ENCODE measurements at regions not wholly inside any gene's neighbourhood (a gene's known extent, or its start where the extent isn't known, plus 50 kb on each side); places are given as distances from the start of the nearest gene placed in this dataset.

DNA sequence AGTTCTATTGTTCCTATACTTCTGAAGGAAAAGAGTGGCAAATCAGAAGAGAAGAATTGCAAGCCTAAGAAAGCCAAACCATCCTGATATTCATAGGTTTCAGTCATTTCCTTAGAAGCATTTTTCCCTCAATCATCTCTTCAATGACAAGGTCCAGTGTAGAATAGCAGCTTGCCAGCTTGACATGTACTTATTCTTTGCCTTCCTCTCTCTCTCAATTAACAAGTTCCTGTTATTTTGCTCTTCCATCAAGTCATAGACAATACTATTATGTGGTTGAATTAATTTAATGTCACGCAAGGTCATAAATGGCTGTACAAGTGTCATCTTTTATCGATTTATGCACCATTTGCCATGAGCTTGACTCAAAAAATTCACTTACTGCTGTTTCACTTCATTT lies 216.3 kb upstream of the MBL2 start:
- H3K4me3 ChIP-seq, result no peak overlapping the region
- intact Hi-C loops (cut with DNase I), result no loop called here
- 81 to 85% (median 83%) methylated on average over 2 of the region's 2 CpGs for WGBS, 4 donors
- no peak overlapping the region for H3K27ac ChIP-seq
- ATAC-seq, result no peak
- no peaks in the 10 kb centered on the region for H3K27me3 ChIP-seq
- TF ChIP-seq POLR2A (IDR thresholded peaks at IDR 0.05), result no peak
- no peak for TF ChIP-seq CTCF (IDR thresholded peaks at IDR 0.05)
- no peaks in the 10 kb centered on the region for H3K4me1 ChIP-seq
- no peaks in the 10 kb centered on the region for H3K36me3 ChIP-seq
- DNase-seq, result no peak
- H3K9me3 ChIP-seq, result peaks cover 0 to 3% (median 0%) of the 10 kb centered on the region in 12 donors

GRCh38 chr10:52986125-52986524 lies 213.5 kb upstream of the MBL2 start:
- ATAC-seq, result no peak
- intact Hi-C loops (cut with DNase I), result no loop called here
- H3K36me3 ChIP-seq, result no peaks in the 10 kb centered on the region
- H3K27me3 ChIP-seq, result no peaks in the 10 kb centered on the region
- H3K27ac ChIP-seq, result no peak overlapping the region
- no peak for DNase-seq
- no peak overlapping the region for H3K4me3 ChIP-seq
- no peaks in the 10 kb centered on the region for H3K4me1 ChIP-seq
- 90 to 97% (median 95%) methylated on average over 2 of the region's 2 CpGs for WGBS, 4 donors
- TF ChIP-seq POLR2A (IDR thresholded peaks at IDR 0.05) (no peak), CTCF (IDR thresholded peaks at IDR 0.05) (no peak)
- H3K9me3 ChIP-seq, result peaks cover 0 to 3% (median 0%) of the 10 kb centered on the region in 12 donors

GRCh38 chr10:52984169-52984568 lies 211.6 kb upstream of the MBL2 start:
- no peak overlapping the region for H3K4me3 ChIP-seq
- ATAC-seq, result no peak

GRCh38 chr10:52979295-52979990 lies 206.9 kb upstream of the MBL2 start:
- DNase-seq, result no peak
- TF ChIP-seq POLR2A (IDR thresholded peaks at IDR 0.05) (no peak), CTCF (IDR thresholded peaks at IDR 0.05) (no peak)
- Histone ChIP-seq H3K27ac (no peak overlapping the region), H3K4me1 (no peaks in the 10 kb centered on the region), H3K4me3 (no peak overlapping the region), H3K36me3 (no peaks in the 10 kb centered on the region), H3K9me3 (no peaks in the 10 kb centered on the region), H3K27me3 (no peaks in the 10 kb centered on the region)
- 80 to 85% (median 83%) methylated on average over 3 of the region's 3 CpGs for WGBS, 4 donors
- ATAC-seq, result no peak
- intact Hi-C loops (cut with DNase I), result no loop called here

More at GRCh38 chr10:52984169-52984568, 211.6 kb upstream of the MBL2 start:
- intact Hi-C loops (cut with DNase I), result no loop called here
- Histone ChIP-seq H3K27ac (no peak overlapping the region), H3K36me3 (no peaks in the 10 kb centered on the region), H3K27me3 (no peaks in the 10 kb centered on the region), H3K9me3 (peaks cover 0 to 3% (median 0%) of the 10 kb centered on the region in 12 donors), H3K4me1 (no peaks in the 10 kb centered on the region)
- TF ChIP-seq CTCF (IDR thresholded peaks at IDR 0.05), result no peak
- TF ChIP-seq POLR2A (IDR thresholded peaks at IDR 0.05), result no peak
- DNase-seq, result no peak

Data from heart left ventricle (tissue), 16 donors.